Endothelial cell of umbilical vein (primary cell): ENCODE measurements at regions not wholly inside any gene's neighbourhood (a gene's known extent, or its start where the extent isn't known, plus 50 kb on each side); places are given as distances from the start of the nearest gene placed in this dataset.

Experiments used
- BruUV-seq: library from RNA; stranded (reverse); fragments of 400-500 nt; replicated peaks from 2 replicates; lab custom pipeline; 2021; lab: Mats Ljungman, UMichigan
- CTCF ChIA-PET: fragments of 300-600, 350-600 bp; sonication (Branson Sonifier 250); formaldehyde crosslinking; loops from one replicate; lab custom pipeline; 2021; ENCODE audit warnings: antibody characterized with exemption, inconsistent platforms; lab: Charles Lee
- POLR2A ChIA-PET: fragments of 300-600, 350-600 bp; sonication (Branson Sonifier 250); formaldehyde crosslinking; loops from one replicate; lab custom pipeline; 2021; ENCODE audit warnings: antibody characterized with exemption, inconsistent platforms; lab: Charles Lee
- DNase-seq: peaks from one replicate; pipeline ENCODE4 v3.0.0-alpha.2; 2011; ENCODE audit warnings: low read depth, low spot score
- FAIRE-seq: peaks from 2 replicates; lab custom pipeline; 2011; peaks lifted over from hg19 to GRCh38; lab: Jason Lieb, UNC
- H2AFZ ChIP-seq: 2 replicates; pipeline ENCODE4 v1.6.0; 2012; ENCODE audit warnings: low read depth, low read length, control low read depth, inconsistent platforms
- H3K27ac ChIP-seq: 2 replicates; pipeline ENCODE4 v1.5.1; 2011; ENCODE audit warnings: low read depth, mild to moderate bottlenecking, control low read depth, low read length, moderate library complexity; ENCODE audit not compliant: insufficient read depth
- H3K27me3 ChIP-seq, 2 experiments: 2 replicates each; pipeline versions ENCODE4 v1.6.0 to v1.6.1; 2011; ENCODE audit warnings: low read length in 2 of 2, mixed read lengths in 1 of 2; ENCODE audit not compliant: control insufficient read depth in 2 of 2, insufficient read depth in 2 of 2
- H3K36me3 ChIP-seq, 2 experiments: 2 replicates in 1 of 2; 3 replicates in 1 of 2; pipeline ENCODE4 v1.5.1; 2011; ENCODE audit warnings: low read length in 2 of 2, mild to moderate bottlenecking in 1 of 2, moderate library complexity in 1 of 2; ENCODE audit not compliant: control insufficient read depth in 2 of 2, insufficient read depth in 2 of 2; ENCODE audit errors: extremely low read depth in 1 of 2
- H3K4me1 ChIP-seq: 3 replicates; pipeline ENCODE4 v1.5.1; 2011; ENCODE audit warnings: mild to moderate bottlenecking, low read length; ENCODE audit not compliant: control insufficient read depth, insufficient read depth; ENCODE audit errors: extremely low read depth
- H3K4me2 ChIP-seq: 2 replicates; pipeline ENCODE4 v1.6.1; 2011; ENCODE audit warnings: low read length, control low read depth, mixed read lengths; ENCODE audit not compliant: insufficient read depth
- H3K4me3 ChIP-seq, 3 experiments: fragments of 200-600 bp in 1 of 3; sonication (generic), shearing (Covaris generic) in 1 of 3; replicated peaks in 1 of 3; 2 replicates each; pipeline ENCODE4 v1.5.1; 2011 to 2016; ENCODE audit warnings: control low read depth in 3 of 3, low read length in 3 of 3, mild to moderate bottlenecking in 2 of 3, inconsistent platforms in 1 of 3, low read depth in 1 of 3, moderate library complexity in 1 of 3; ENCODE audit not compliant: insufficient read depth in 1 of 3
- H3K79me2 ChIP-seq: 2 replicates; pipeline ENCODE4 v1.6.0; 2012; ENCODE audit warnings: low read length, inconsistent platforms; ENCODE audit not compliant: control insufficient read depth, insufficient read depth
- H3K9ac ChIP-seq: replicated peaks from 2 replicates; pipeline ENCODE3; 2011; ENCODE audit warnings: low read length, control low read depth; ENCODE audit not compliant: insufficient read depth; ENCODE audit errors: extremely low read depth
- H3K9me1 ChIP-seq: replicated peaks from 3 replicates; pipeline ENCODE4 v1.6.0; 2011; ENCODE audit warnings: mild to moderate bottlenecking, low read length; ENCODE audit not compliant: control insufficient read depth, insufficient read depth; ENCODE audit errors: extremely low read depth
- H3K9me3 ChIP-seq: replicated peaks from 2 replicates; pipeline ENCODE4 v1.5.1; 2012; ENCODE audit warnings: low read length, inconsistent platforms; ENCODE audit not compliant: control insufficient read depth, insufficient read depth
- H4K20me1 ChIP-seq: replicated peaks from 2 replicates; pipeline ENCODE3; 2011; ENCODE audit warnings: mild to moderate bottlenecking, low read length; ENCODE audit not compliant: control insufficient read depth, insufficient read depth; ENCODE audit errors: extremely low read depth
- EZH2 ChIP-seq: IDR thresholded peaks from 2 replicates; pipeline ENCODE4 v1.6.1; 2012; ENCODE audit warnings: borderline replicate concordance, low read depth, mild to moderate bottlenecking, moderate library complexity, low read length, inconsistent platforms; ENCODE audit not compliant: severe bottlenecking
- FOS ChIP-seq: IDR thresholded peaks from 2 replicates; pipeline ENCODE4 v1.6.1; 2011; ENCODE audit warnings: mild to moderate bottlenecking, low read length, moderate library complexity, borderline replicate concordance; ENCODE audit not compliant: insufficient read depth
- GATA2 ChIP-seq: IDR thresholded peaks from 2 replicates; pipeline ENCODE4 v1.7.0; 2011; ENCODE audit warnings: low read depth, mild to moderate bottlenecking, moderate library complexity, mixed read lengths, low read length; ENCODE audit not compliant: insufficient read length, insufficient read depth
- JUN ChIP-seq: IDR thresholded peaks from 2 replicates; pipeline ENCODE4 v1.6.1; 2011; ENCODE audit warnings: borderline replicate concordance, low read depth; ENCODE audit not compliant: insufficient read length, insufficient read depth
- MYC ChIP-seq: IDR thresholded peaks from one replicate; pipeline ENCODE4 v1.6.1; 2011; ENCODE audit warnings: mild to moderate bottlenecking, low read depth, low read length
- POLR2A ChIP-seq: IDR thresholded peaks from 2 replicates; pipeline ENCODE4 v1.6.1; 2012; ENCODE audit warnings: low read depth, mild to moderate bottlenecking, control low read depth, low read length
- POLR2AphosphoS5 ChIP-seq: IDR thresholded peaks from 2 replicates; pipeline ENCODE4 v1.6.1; 2012; ENCODE audit warnings: low read depth, mild to moderate bottlenecking, control low read depth, low read length, moderate library complexity; ENCODE audit not compliant: insufficient read depth
- dilution Hi-C: fragments of 300-500 bp; cut with MboI; formaldehyde crosslinking; loops from one replicate; pipeline ENCODE4 v1.15.0; 2019; ENCODE audit warnings: low sequenced_read_pairs; ENCODE audit not compliant: extremely low pct_ligation_motif_present
- intact Hi-C: fragments of 100-400 bp; cut with micrococcal nuclease; formaldehyde crosslinking; loops from one replicate; pipeline ENCODE4 v1.10.0; 2022
- TF ChIP-seq, protein P1 (sequence below), 2 donors: IDR thresholded peaks; 1 replicate in 1 of 2; 2 replicates in 1 of 2; pipeline ENCODE4 v1.5.1; 2011; ENCODE audit warnings: low read length in 2 of 2, mild to moderate bottlenecking in 2 of 2, moderate library complexity in 2 of 2, control low read depth in 1 of 2, inconsistent platforms in 1 of 2, low read depth in 1 of 2; ENCODE audit not compliant: insufficient read depth in 1 of 2; ENCODE audit errors: extremely low read depth in 1 of 2
- TF ChIP-seq, protein P2 (sequence below): IDR thresholded peaks from 2 replicates; pipeline ENCODE4 v1.6.1; 2011; ENCODE audit not compliant: insufficient read depth, insufficient read length

DNA sequence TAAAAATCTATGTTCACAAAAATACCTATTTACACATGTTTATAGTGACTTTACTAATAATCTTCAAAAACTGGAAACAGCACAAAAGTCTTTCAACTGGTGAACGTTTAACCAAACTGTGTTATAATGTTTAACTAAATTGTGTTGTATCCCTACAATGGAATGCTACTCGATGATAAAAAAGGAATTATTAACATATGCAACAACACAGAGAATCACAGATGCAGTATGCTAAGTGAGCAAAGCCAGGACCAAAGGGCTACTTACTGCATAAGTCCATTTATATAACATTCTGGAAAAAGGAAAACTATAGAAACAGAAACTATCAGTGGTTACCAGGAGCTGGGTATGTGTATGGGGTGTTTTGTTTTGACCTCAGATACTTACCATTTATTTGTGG, 602.2 kb upstream of the BTBD3 start:
- Histone ChIP-seq H3K79me2 (no peaks in the 10 kb centered on the region), H3K4me1 (no peaks in the 10 kb centered on the region), H3K27me3 (no peaks in the 10 kb centered on the region), H3K9me3 (no peaks in the 10 kb centered on the region), H3K4me3 (no peak overlapping the region), H3K9me1 (no peaks in the 10 kb centered on the region), H2AFZ (no peak overlapping the region), H3K9ac (no peak overlapping the region), H4K20me1 (no peaks in the 10 kb centered on the region), H3K27ac (no peak overlapping the region), H3K4me2 (no peak overlapping the region), H3K36me3 (no peaks in the 10 kb centered on the region)
- FAIRE-seq, result no peak
- intact Hi-C loops (no loop called here), dilution Hi-C loops (no loop called here)
- POLR2A ChIA-PET, result no interaction called here
- CTCF ChIA-PET, result no interaction called here
- DNase-seq, result no peak
- TF ChIP-seq, protein P1, sequence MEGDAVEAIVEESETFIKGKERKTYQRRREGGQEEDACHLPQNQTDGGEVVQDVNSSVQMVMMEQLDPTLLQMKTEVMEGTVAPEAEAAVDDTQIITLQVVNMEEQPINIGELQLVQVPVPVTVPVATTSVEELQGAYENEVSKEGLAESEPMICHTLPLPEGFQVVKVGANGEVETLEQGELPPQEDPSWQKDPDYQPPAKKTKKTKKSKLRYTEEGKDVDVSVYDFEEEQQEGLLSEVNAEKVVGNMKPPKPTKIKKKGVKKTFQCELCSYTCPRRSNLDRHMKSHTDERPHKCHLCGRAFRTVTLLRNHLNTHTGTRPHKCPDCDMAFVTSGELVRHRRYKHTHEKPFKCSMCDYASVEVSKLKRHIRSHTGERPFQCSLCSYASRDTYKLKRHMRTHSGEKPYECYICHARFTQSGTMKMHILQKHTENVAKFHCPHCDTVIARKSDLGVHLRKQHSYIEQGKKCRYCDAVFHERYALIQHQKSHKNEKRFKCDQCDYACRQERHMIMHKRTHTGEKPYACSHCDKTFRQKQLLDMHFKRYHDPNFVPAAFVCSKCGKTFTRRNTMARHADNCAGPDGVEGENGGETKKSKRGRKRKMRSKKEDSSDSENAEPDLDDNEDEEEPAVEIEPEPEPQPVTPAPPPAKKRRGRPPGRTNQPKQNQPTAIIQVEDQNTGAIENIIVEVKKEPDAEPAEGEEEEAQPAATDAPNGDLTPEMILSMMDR (IDR thresholded peaks at IDR 0.05; ENCODE audit: extremely low read depth in 1 of 2, insufficient read depth in 1 of 2, low read depth in 1 of 2, low read length in 2 of 2), result no peak
- no peak for TF ChIP-seq POLR2A
- TF ChIP-seq, protein P2, sequence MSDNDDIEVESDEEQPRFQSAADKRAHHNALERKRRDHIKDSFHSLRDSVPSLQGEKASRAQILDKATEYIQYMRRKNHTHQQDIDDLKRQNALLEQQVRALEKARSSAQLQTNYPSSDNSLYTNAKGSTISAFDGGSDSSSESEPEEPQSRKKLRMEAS, result no peak
- TF ChIP-seq POLR2AphosphoS5, result no peak
- TF ChIP-seq FOS, result no peak
- TF ChIP-seq MYC, result no peak
- no peak for TF ChIP-seq JUN
- no peak for TF ChIP-seq EZH2
- no peak for TF ChIP-seq GATA2
- no TSS peak for BruUV-seq
